Esophagus muscularis mucosa (tissue), 4 donors: ENCODE measurements at regions not wholly inside any gene's neighbourhood (a gene's known extent, or its start where the extent isn't known, plus 50 kb on each side); places are given as distances from the start of the nearest gene placed in this dataset.
A peak's percentile ranks its signal among the peaks of the same experiment; 100 is the strongest.

Experiments used
- DNase-seq: peaks from one replicate; pipeline ENCODE4 v3.0.0-alpha.2; 2017; ENCODE audit errors: extremely low spot score
- H3K27ac ChIP-seq, 4 donors: fragments of 200-600 bp; sonication (generic); replicated peaks in 1 of 4; 1 replicate in 3 of 4; 2 replicates in 1 of 4; pipeline ENCODE4 v1.5.1; 2016 to 2019; ENCODE audit warnings: mild to moderate bottlenecking in 1 of 4
- H3K27me3 ChIP-seq, 4 donors: fragments of 200-600 bp; sonication (generic); one replicate each; pipeline versions ENCODE4 v1.5.1 to v1.6.0; 2016 to 2019
- H3K36me3 ChIP-seq, 4 donors: fragments of 200-600 bp; sonication (generic); one replicate each; pipeline ENCODE4 v1.5.1; 2016 to 2019
- H3K4me1 ChIP-seq, 4 donors: fragments of 200-600 bp; sonication (generic); one replicate each; pipeline ENCODE4 v1.5.1; 2016 to 2019
- H3K4me3 ChIP-seq, 4 donors: fragments of 200-600 bp; sonication (generic); 1 replicate in 2 of 4; 2 replicates in 2 of 4; pipeline ENCODE4 v1.5.1; 2016 to 2019; ENCODE audit warnings: mild to moderate bottlenecking in 4 of 4, moderate library complexity in 1 of 4
- H3K9me3 ChIP-seq, 4 donors: fragments of 200-600 bp; sonication (generic); 1 replicate in 3 of 4; 2 replicates in 1 of 4; pipeline ENCODE4 v1.5.1; 2016 to 2019
- CTCF ChIP-seq, 3 experiments: fragments of 200-600 bp in 2 of 3; fragments of 450-650 bp in 1 of 3; sonication (generic) in 2 of 3; IDR thresholded peaks; one replicate each; pipeline ENCODE4 v1.5.1; 2017 to 2019; ENCODE audit warnings: antibody characterized with exemption in 3 of 3, mild to moderate bottlenecking in 2 of 3, moderate library complexity in 1 of 3
- EP300 ChIP-seq: sonication (generic); formaldehyde crosslinking; IDR thresholded peaks from one replicate; pipeline ENCODE4 v1.6.1; 2017; ENCODE audit warnings: antibody characterized with exemption
- POLR2A ChIP-seq: fragments of 450-650 bp; IDR thresholded peaks from one replicate; pipeline ENCODE4 v1.6.1; 2017; ENCODE audit warnings: antibody characterized with exemption, moderate library complexity, mild to moderate bottlenecking, low read depth
- POLR2AphosphoS5 ChIP-seq, 2 donors: sonication (generic); formaldehyde crosslinking; IDR thresholded peaks; one replicate each; pipeline ENCODE4 v1.6.1; 2017; ENCODE audit warnings: antibody characterized with exemption in 2 of 2
- WGBS: methylation state at CpG from one replicate; pipeline ENCODE4 v1.1.5; 2018; 5-methylcytosine and 5-hydroxymethylcytosine counted together
- intact Hi-C: fragments of 100-400 bp; cut with DNase I; formaldehyde crosslinking; loops from one replicate; pipeline ENCODE4 v1.15.1; 2023

GRCh38 chr2:57510704-57511103, 535.9 kb upstream of the VRK2 start:
- TF ChIP-seq CTCF (IDR thresholded peaks at IDR 0.05) (no peak), POLR2AphosphoS5 (IDR thresholded peaks at IDR 0.05) (no peak), EP300 (no peak), POLR2A (no peak)

GRCh38 chr2:57515366-57515765, 531.2 kb upstream of the VRK2 start:
- Histone ChIP-seq H3K27ac (no peak overlapping the region), H3K27me3 (peaks cover 0 to 8% (median 0%) of the 10 kb centered on the region in 4 donors), H3K36me3 (no peaks in the 10 kb centered on the region), H3K4me3 (no peak overlapping the region), H3K4me1 (no peaks in the 10 kb centered on the region), H3K9me3 (no peaks in the 10 kb centered on the region)
- DNase-seq: no peak
- no peak for TF ChIP-seq POLR2AphosphoS5 (IDR thresholded peaks at IDR 0.05)
- no peak for TF ChIP-seq EP300
- TF ChIP-seq POLR2A: no peak
- TF ChIP-seq CTCF (IDR thresholded peaks at IDR 0.05): no peak
- intact Hi-C loops: loop anchor here (5.0 kb wide), 1 partner anchor 1333 kb away; the partner anchor contains the start of gene CCDC85A
- WGBS: 49% methylated on average over 3 of the region's 3 CpGs

More at GRCh38 chr2:57510704-57511103, 535.9 kb upstream of the VRK2 start:
- H3K27ac ChIP-seq: no peak overlapping the region
- no peaks in the 10 kb centered on the region for H3K36me3 ChIP-seq
- WGBS: 93% methylated on average over 4 of the region's 4 CpGs
- H3K27me3 ChIP-seq: no peaks in the 10 kb centered on the region
- no peaks in the 10 kb centered on the region for H3K4me1 ChIP-seq
- intact Hi-C loops: no loop called here
- H3K9me3 ChIP-seq: no peaks in the 10 kb centered on the region
- H3K4me3 ChIP-seq: no peak overlapping the region
- no peak for DNase-seq

- H3K4me3 ChIP-seq: no peak overlapping the region
- H3K27me3 ChIP-seq: peaks cover 0 to 8% (median 0%) of the 10 kb centered on the region in 4 donors
- H3K27ac ChIP-seq: no peak overlapping the region
- TF ChIP-seq CTCF (IDR thresholded peaks at IDR 0.05) (peak; percentile 45 to 61 (median 52)), POLR2AphosphoS5 (IDR thresholded peaks at IDR 0.05) (no peak)
- intact Hi-C loops: loop anchor here (5.0 kb wide), 1 partner anchor 1335 kb away; the partner anchor contains the start of gene CCDC85A
- WGBS: 14% methylated on average over 7 of the region's 7 CpGs
- H3K9me3 ChIP-seq: no peaks in the 10 kb centered on the region
- H3K36me3 ChIP-seq: no peaks in the 10 kb centered on the region
- no peaks in the 10 kb centered on the region for H3K4me1 ChIP-seq
- DNase-seq: no peak
These were observed 529.8 kb upstream of the VRK2 start for GRCh38 chr2:57516698-57517340.

- H3K36me3 ChIP-seq: no peaks in the 10 kb centered on the region
- H3K9me3 ChIP-seq: peaks cover 0 to 7% (median 3%) of the 10 kb centered on the region in 4 donors
- H3K4me3 ChIP-seq: no peak overlapping the region
- no peak overlapping the region for H3K27ac ChIP-seq
- H3K27me3 ChIP-seq: no peaks in the 10 kb centered on the region
- H3K4me1 ChIP-seq: no peaks in the 10 kb centered on the region
- TF ChIP-seq POLR2AphosphoS5 (IDR thresholded peaks at IDR 0.05) (no peak), EP300 (no peak), CTCF (IDR thresholded peaks at IDR 0.05) (no peak), POLR2A (no peak)
- 80% methylated on average over 1 of the region's 1 CpG for WGBS
- DNase-seq: no peak
- intact Hi-C loops: no loop called here
These were observed 523.3 kb upstream of the VRK2 start for GRCh38 chr2:57523304-57523703.

GRCh38 chr2:57527685-57528084, 518.9 kb upstream of the VRK2 start:
- intact Hi-C loops: no loop called here

More at GRCh38 chr2:57527685-57528084, 518.9 kb upstream of the VRK2 start:
- Histone ChIP-seq H3K27ac (no peak overlapping the region), H3K4me1 (no peaks in the 10 kb centered on the region), H3K4me3 (no peak overlapping the region), H3K36me3 (no peaks in the 10 kb centered on the region), H3K9me3 (peaks cover 0 to 7% (median 3%) of the 10 kb centered on the region in 4 donors), H3K27me3 (no peaks in the 10 kb centered on the region)
- DNase-seq: no peak
- no peak for TF ChIP-seq CTCF (IDR thresholded peaks at IDR 0.05)
- no peak for TF ChIP-seq EP300
- no peak for TF ChIP-seq POLR2A
- no peak for TF ChIP-seq POLR2AphosphoS5 (IDR thresholded peaks at IDR 0.05)
- WGBS: 100% methylated on average over 1 of the region's 1 CpG
